ENCODE measurements at regions not wholly inside any gene's neighbourhood (a gene's known extent, or its start where the extent isn't known, plus 50 kb on each side); places are given as distances from the start of the nearest gene placed in this dataset.

- ChIA-PET RAD21 (ENCODE audit: low non-redundant PET in 1 of 2, low total read pairs in 2 of 2, uncharacterized antibody in 2 of 2, unreplicated experiment in 2 of 2) (no interaction called here), CTCF (no interaction called here), POLR2A (no interaction called here)
- Histone ChIP-seq H2AFZ (ENCODE audit: low read depth, low read length, poor library complexity, severe bottlenecking) (no peak overlapping the region), H3K9ac (ENCODE audit: low read length) (no peak overlapping the region), H3K36me3 (ENCODE audit: control insufficient read depth in 1 of 2, insufficient read depth in 2 of 2, low read length in 2 of 2) (no peaks in the 10 kb centered on the region), H3K9me2 (ENCODE audit: insufficient read depth) (no peaks in the 10 kb centered on the region), H3K9me3 (ENCODE audit: control insufficient read depth in 1 of 2, insufficient read depth in 1 of 2, low read depth in 1 of 2, low read length in 2 of 2) (peaks cover 0 to 17% of the 10 kb centered on the region in 2 experiments; a peak in 1 of 4 replicates), H3K4me1 (ENCODE audit: control insufficient read depth in 1 of 2, insufficient read depth in 2 of 2, low read length in 2 of 2) (no peaks in the 10 kb centered on the region), H3K27me3 (ENCODE audit: insufficient read depth, low read length) (no peaks in the 10 kb centered on the region), H3K79me2 (ENCODE audit: insufficient read depth, low read length) (no peaks in the 10 kb centered on the region), H3K27ac (ENCODE audit: low read depth, low read length) (no peak overlapping the region), H4K20me1 (ENCODE audit: insufficient read depth) (no peaks in the 10 kb centered on the region), H3K4me3 (replicated peaks in 1 of 2; ENCODE audit: low read depth in 1 of 2, low read length in 2 of 2) (no peak overlapping the region), H3K4me2 (ENCODE audit: low read length) (no peak overlapping the region)
- BruUV-seq (replicated peaks) = no TSS peak
- intact Hi-C loops (cut with micrococcal nuclease) = no loop called here
- TF ChIP-seq TCF7L2 (IDR thresholded peaks at IDR 0.05; ENCODE audit: borderline replicate concordance, extremely low read depth, insufficient read depth, insufficient read length) = no peak
- TF ChIP-seq POLR2A (IDR thresholded peaks at IDR 0.05; ENCODE audit: borderline replicate concordance, extremely low read depth, insufficient read depth, insufficient read length) = no peak
- no peak for TF ChIP-seq EZH2 (IDR thresholded peaks at IDR 0.05)
- peak; percentile 76 for TF ChIP-seq MAX (IDR thresholded peaks at IDR 0.05)
- no peak for TF ChIP-seq EGR1 (IDR thresholded peaks at IDR 0.05; ENCODE audit: low read depth)
- no peak for TF ChIP-seq SIN3A (IDR thresholded peaks at IDR 0.05; ENCODE audit: low read depth)
- TF ChIP-seq ZBTB33 (IDR thresholded peaks at IDR 0.05; ENCODE audit: extremely low read depth, insufficient replicate concordance, low read length) = no peak
- TF ChIP-seq FOSL1 (IDR thresholded peaks at IDR 0.05; ENCODE audit: low read depth) = no peak
- TF ChIP-seq CTCF (IDR thresholded peaks at IDR 0.05 in 2 of 3, conservative IDR thresholded peaks at IDR 0.05 in 1 of 3; ENCODE audit: borderline replicate concordance in 1 of 3, insufficient read depth in 1 of 3, low read depth in 2 of 3, low read length in 2 of 3) = peak in 2 of 3 experiments; percentile 54 to 74; a peak in 4 of 6 replicates
- no peak for TF ChIP-seq SP1 (IDR thresholded peaks at IDR 0.05; ENCODE audit: low read depth)
- TF ChIP-seq CBX3 (IDR thresholded peaks at IDR 0.05; ENCODE audit: low read depth) = peak; percentile 34; the same call in 1 of the 2 replicates
- peak; percentile 47 for TF ChIP-seq RAD21 (IDR thresholded peaks at IDR 0.05; ENCODE audit: low read depth)
- TF ChIP-seq ELF1 (IDR thresholded peaks at IDR 0.05; ENCODE audit: borderline replicate concordance, low read depth) = no peak
- peak; percentile 73 for ATAC-seq
- peak; percentile 21 for DNase-seq (ENCODE audit: low read depth, low spot score)
Observed at GRCh38 chr6:165049362-165049761, 260.0 kb downstream of the C6orf118 start.
